GM19023 (cell line): ENCODE measurements at regions not wholly inside any gene's neighbourhood (a gene's known extent, or its start where the extent isn't known, plus 50 kb on each side); places are given as distances from the start of the nearest gene placed in this dataset.

ENCODE experiments used
- ATAC-seq: cut with Tn5 transposase; IDR thresholded peaks from one replicate; pipeline ENCODE4 v1.9.1; 2021; ENCODE audit warnings: mild to moderate bottlenecking, moderate library complexity; ENCODE audit not compliant: unreplicated experiment

- ATAC-seq, result no peak
Measured at GRCh38 chr1:239436286-239436685, 49.9 kb downstream of the CHRM3 start.

GRCh38 chr1:239437822-239438221 is 51.5 kb downstream of the CHRM3 start:
- ATAC-seq, result no peak

- no peak for ATAC-seq
Measured at GRCh38 chr1:239438891-239439290, 52.5 kb downstream of the CHRM3 start.

GRCh38 chr1:239443361-239443760 is 57.0 kb downstream of the CHRM3 start:
- ATAC-seq, result no peak

- no peak for ATAC-seq
Measured at GRCh38 chr1:239446611-239447010, 60.2 kb downstream of the CHRM3 start.

- ATAC-seq, result no peak
Measured at GRCh38 chr1:239448911-239449310, 62.5 kb downstream of the CHRM3 start.

- no peak for ATAC-seq
Measured at GRCh38 chr1:239455743-239456142, 69.4 kb downstream of the CHRM3 start.

GRCh38 chr1:239456788-239457187 is 70.4 kb downstream of the CHRM3 start:
- no peak for ATAC-seq

GRCh38 chr1:239457491-239458143 is 71.2 kb downstream of the CHRM3 start:
- ATAC-seq, result no peak

GRCh38 chr1:239458144-239458500 is 71.8 kb downstream of the CHRM3 start:
- no peak for ATAC-seq

- no peak for ATAC-seq
Measured at GRCh38 chr1:239467730-239468129, 81.4 kb downstream of the CHRM3 start.

- no peak for ATAC-seq
Measured at GRCh38 chr1:239478069-239478468, 91.7 kb downstream of the CHRM3 start.

GRCh38 chr1:239483391-239483790 is 97.0 kb downstream of the CHRM3 start:
- no peak for ATAC-seq

GRCh38 chr1:239493811-239494414 is 107.5 kb downstream of the CHRM3 start:
- no peak for ATAC-seq

GRCh38 chr1:239505094-239505493 is 118.7 kb downstream of the CHRM3 start:
- no peak for ATAC-seq

- ATAC-seq, result no peak
Measured at GRCh38 chr1:239507826-239508225, 121.5 kb downstream of the CHRM3 start.

- no peak for ATAC-seq
Measured at GRCh38 chr1:239511875-239512274, 125.5 kb downstream of the CHRM3 start.

GRCh38 chr1:239516579-239516978 is 130.2 kb downstream of the CHRM3 start:
- no peak for ATAC-seq

GRCh38 chr1:239526391-239526790 is 140.0 kb downstream of the CHRM3 start:
- no peak for ATAC-seq

GRCh38 chr1:239527051-239527693 is 140.8 kb downstream of the CHRM3 start:
- ATAC-seq, result no peak

GRCh38 chr1:239536165-239536849 is 149.9 kb downstream of the CHRM3 start:
- ATAC-seq, result no peak

- no peak for ATAC-seq
Measured at GRCh38 chr1:239537795-239538194, 151.4 kb downstream of the CHRM3 start.
